Lower leg skin (tissue), 4 donors: ENCODE measurements at regions not wholly inside any gene's neighbourhood (a gene's known extent, or its start where the extent isn't known, plus 50 kb on each side); places are given as distances from the start of the nearest gene placed in this dataset.

Source experiments
- DNase-seq, 2 donors: peaks; one replicate each; pipeline ENCODE4 v3.0.0-alpha.2; 2019; ENCODE audit warnings: low spot score in 2 of 2
- H3K4me3 ChIP-seq: fragments of 200-600 bp; sonication (generic); 2 replicates; pipeline ENCODE4 v1.5.1; 2017; ENCODE audit warnings: mild to moderate bottlenecking, low read depth; ENCODE audit not compliant: poor library complexity, severe bottlenecking
- CTCF ChIP-seq, 3 donors: fragments of 450-650 bp; IDR thresholded peaks; one replicate each; pipeline ENCODE4 v1.5.1; 2016; ENCODE audit warnings: antibody characterized with exemption in 3 of 3, mild to moderate bottlenecking in 3 of 3, moderate library complexity in 2 of 3
- POLR2A ChIP-seq, 2 donors: fragments of 450-650 bp; IDR thresholded peaks; one replicate each; pipeline ENCODE4 v1.6.1; 2016 to 2017; ENCODE audit warnings: antibody characterized with exemption in 2 of 2, mild to moderate bottlenecking in 1 of 2, moderate library complexity in 1 of 2
- WGBS, 2 donors: methylation state at CpG; one replicate each; pipeline ENCODE4 v1.1.5; 2018; 5-methylcytosine and 5-hydroxymethylcytosine counted together
- intact Hi-C: fragments of 100-400 bp; cut with DNase I; formaldehyde crosslinking; loops from one replicate; pipeline ENCODE4 v1.15.0; 2023; ENCODE audit warnings: low total_unique reads

DNA sequence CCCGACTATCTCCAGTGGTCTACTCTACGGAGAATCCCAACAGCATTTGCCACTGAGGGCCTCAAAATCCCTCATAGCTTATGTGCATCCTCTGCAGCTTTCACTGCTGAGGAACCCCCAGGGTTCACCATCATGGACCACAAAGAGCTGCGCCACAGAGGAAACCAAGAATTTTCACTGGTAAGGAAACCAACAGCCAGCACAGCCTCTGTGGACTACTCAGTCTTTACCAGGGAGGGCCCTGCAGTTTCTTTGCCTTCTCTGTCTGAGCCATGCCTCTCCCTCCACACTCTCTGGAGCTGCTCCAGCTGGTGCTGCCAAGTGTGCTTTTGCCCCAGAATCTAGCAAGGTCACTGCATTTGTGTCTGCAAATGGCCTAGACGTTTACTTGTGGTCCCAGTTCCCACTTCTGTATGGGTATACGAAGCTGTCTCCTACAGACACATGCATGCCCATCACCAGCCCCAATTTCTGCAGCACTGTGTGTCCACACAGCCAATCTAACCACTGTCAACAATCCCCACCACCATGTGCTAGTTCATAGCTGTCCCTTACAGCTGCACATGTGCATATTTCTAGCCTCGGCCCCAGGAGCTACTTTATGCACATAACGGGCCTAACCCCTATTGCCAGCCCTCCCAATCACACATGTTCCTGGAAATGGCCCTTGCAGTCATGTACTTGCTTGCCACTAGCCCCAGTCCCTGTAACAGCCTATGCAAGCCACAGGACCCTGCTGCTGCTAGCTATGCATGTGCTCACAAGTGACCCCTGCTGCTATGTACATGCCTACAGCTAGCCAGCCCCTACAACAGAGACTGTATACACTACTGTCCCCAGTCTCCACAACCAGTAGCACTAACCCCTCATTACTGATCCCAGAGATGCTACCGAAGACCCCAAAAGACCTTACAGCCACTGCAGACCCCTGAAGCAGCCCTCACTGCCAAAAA is 1437.4 kb downstream of the CDH11 start:
- H3K4me3 ChIP-seq = no peak overlapping the region
- intact Hi-C loops = no loop called here
- 78 to 87% methylated on average over 8 of the region's 8 CpGs for WGBS, 2 donors

DNA sequence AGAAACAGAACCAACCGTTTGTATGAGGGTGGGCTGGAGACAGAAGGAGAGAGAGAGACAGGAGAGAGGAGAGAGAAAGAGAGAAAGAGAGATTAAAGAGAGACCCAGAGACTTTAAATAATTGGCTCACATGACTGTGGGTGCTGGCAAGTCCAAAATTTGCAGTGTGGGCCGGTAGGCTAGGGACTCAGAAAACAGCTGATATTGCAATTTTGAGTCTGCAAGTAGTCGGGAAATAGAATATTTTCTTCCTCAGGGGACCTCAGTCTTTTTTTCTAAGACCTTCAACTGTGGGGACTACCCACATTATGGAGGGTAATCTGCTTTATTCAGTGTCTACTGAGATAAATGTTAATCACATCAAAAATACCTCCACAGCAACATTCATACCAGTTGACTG is 1439.0 kb downstream of the CDH11 start:
- no peak for DNase-seq
- TF ChIP-seq POLR2A (IDR thresholded peaks at IDR 0.05) (no peak), CTCF (IDR thresholded peaks at IDR 0.05) (no peak)
- H3K4me3 ChIP-seq = no peak overlapping the region
- intact Hi-C loops = no loop called here
- 58 to 75% methylated on average over 3 of the region's 3 CpGs for WGBS, 2 donors

More for the DNA sequence above, 1437.4 kb downstream of the CDH11 start:
- no peak for DNase-seq
- TF ChIP-seq POLR2A (IDR thresholded peaks at IDR 0.05) = no peak
- TF ChIP-seq CTCF (IDR thresholded peaks at IDR 0.05) = no peak

- 64 to 80% methylated on average over 2 of the region's 2 CpGs for WGBS, 2 donors
- no peak for DNase-seq
- TF ChIP-seq POLR2A (IDR thresholded peaks at IDR 0.05) = no peak
- no peak for TF ChIP-seq CTCF (IDR thresholded peaks at IDR 0.05)
- intact Hi-C loops = no loop called here
- no peak overlapping the region for H3K4me3 ChIP-seq
Observed at GRCh38 chr16:63672493-63672892, 1449.4 kb downstream of the CDH11 start.

- WGBS, 2 donors = 89 to 96% methylated on average over 1 of the region's 1 CpG
- no peak overlapping the region for H3K4me3 ChIP-seq
- no peak for DNase-seq
- intact Hi-C loops = no loop called here
- no peak for TF ChIP-seq CTCF (IDR thresholded peaks at IDR 0.05)
- TF ChIP-seq POLR2A (IDR thresholded peaks at IDR 0.05) = no peak
Observed at GRCh38 chr16:63663155-63663554, 1458.7 kb downstream of the CDH11 start.

DNA sequence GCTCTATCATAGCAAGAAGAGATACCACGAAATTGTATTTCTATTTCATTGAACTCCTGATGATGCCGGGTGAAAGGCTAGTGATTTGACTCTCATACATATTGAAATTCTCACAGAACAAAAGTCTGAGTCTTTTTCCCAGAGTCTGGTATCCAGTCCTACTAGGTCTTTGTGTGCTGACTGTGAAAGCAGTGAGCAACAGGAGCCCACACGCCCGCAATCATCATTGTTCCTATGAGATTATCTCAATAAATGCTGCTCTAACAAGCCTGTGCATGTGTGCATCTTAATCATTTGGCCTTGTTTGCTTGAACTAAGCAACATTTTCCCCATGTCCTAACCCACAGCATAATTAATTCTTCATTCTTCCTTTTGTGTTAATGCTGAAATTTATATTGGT is 1466.0 kb downstream of the CDH11 start:
- H3K4me3 ChIP-seq = no peak overlapping the region
- WGBS, 2 donors = 45 to 48% methylated on average over 4 of the region's 4 CpGs
- no peak for TF ChIP-seq POLR2A (IDR thresholded peaks at IDR 0.05)
- TF ChIP-seq CTCF (IDR thresholded peaks at IDR 0.05) = no peak
- intact Hi-C loops = no loop called here
- DNase-seq = no peak
